Heart left ventricle (tissue), 16 donors: ENCODE measurements at regions not wholly inside any gene's neighbourhood (a gene's known extent, or its start where the extent isn't known, plus 50 kb on each side); places are given as distances from the start of the nearest gene placed in this dataset.

Experiments
- ATAC-seq, 4 donors: fragments of 200-7000 bp; cut with Tn5 transposase; one replicate each; pipeline ENCODE4 v1.9.1; 2020 to 2022; ENCODE audit warnings: moderate library complexity in 4 of 4, mild to moderate bottlenecking in 3 of 4, moderate number of reproducible peaks in 1 of 4
- DNase-seq, 5 donors: peaks; one replicate each; pipeline ENCODE4 v3.0.0-alpha.2; 2020
- H3K27ac ChIP-seq, 12 donors: fragments of 200-600 bp; sonication (generic) in 4 of 12; one replicate each; pipeline versions ENCODE4 v1.5.0 to v1.8.0; 2016 to 2022; ENCODE audit warnings: mild to moderate bottlenecking in 2 of 12
- H3K27me3 ChIP-seq, 9 donors: fragments of 200-600 bp; sonication (generic) in 2 of 9; one replicate each; pipeline versions ENCODE4 v1.5.1 to v1.8.0; 2016 to 2022; ENCODE audit warnings: mild to moderate bottlenecking in 3 of 9
- H3K36me3 ChIP-seq, 9 donors: fragments of 200-600 bp; sonication (generic) in 2 of 9; one replicate each; pipeline versions ENCODE4 v1.5.0 to v1.8.0; 2018 to 2022; ENCODE audit warnings: mild to moderate bottlenecking in 2 of 9
- H3K4me1 ChIP-seq, 12 donors: fragments of 200-600 bp; sonication (generic) in 4 of 12; one replicate each; pipeline versions ENCODE4 v1.5.0 to v1.8.0; 2016 to 2022; ENCODE audit warnings: mild to moderate bottlenecking in 3 of 12
- H3K4me3 ChIP-seq, 12 donors: fragments of 200-600 bp; sonication (generic) in 4 of 12; one replicate each; pipeline versions ENCODE4 v1.5.0 to v1.8.0; 2017 to 2022; ENCODE audit warnings: mild to moderate bottlenecking in 9 of 12, moderate library complexity in 4 of 12
- H3K9me3 ChIP-seq, 12 donors: fragments of 200-600 bp; sonication (generic) in 4 of 12; one replicate each; pipeline versions ENCODE4 v1.5.0 to v1.8.0; 2016 to 2022; ENCODE audit warnings: mild to moderate bottlenecking in 1 of 12
- POLR2A ChIP-seq, 2 donors: fragments of 450-650 bp; IDR thresholded peaks; one replicate each; pipeline ENCODE4 v1.6.1; 2017; ENCODE audit warnings: antibody characterized with exemption in 2 of 2, mild to moderate bottlenecking in 2 of 2, moderate library complexity in 2 of 2
- WGBS, 4 donors: extraction: QIAGEN DNeasy Blood & Tissue Kit in 2 of 4; methylation state at CpG; one replicate each; pipeline versions ENCODE4 v1.1.5 to v1.1.7; 2013 to 2018; 5-methylcytosine and 5-hydroxymethylcytosine counted together
- intact Hi-C, 10 donors: fragments of 100-400 bp; cut with DNase I; formaldehyde crosslinking; loops; one replicate each; pipeline versions ENCODE4 v1.11.1 to v1.14.2; 2022
- TF ChIP-seq, protein P1 (sequence below), 12 donors: fragments of 200-600 bp; sonication (generic) in 4 of 12; IDR thresholded peaks; one replicate each; pipeline versions ENCODE4 v1.5.0 to v1.8.0; 2018 to 2022; ENCODE audit warnings: antibody characterized with exemption in 12 of 12, mild to moderate bottlenecking in 5 of 12
- donor health status: ischemic (EF 13 %, LVEDD 7.1; RV severe dilation, severe dysfunction).
- donor health status: healthy with polysubstance abuse.
- donor health status: DM: no; HTN: yes; CAD: no.
- donor health status: DM: no; HTN: no; CAD: no.
- donor health status: ischemic (EF 25% LVEDD 6.9; RV normal size, moderate dysfunction).
- donor health status: ischemic (EF 25% LVEDD 5.7; RV mildly dilated, moderate dysfunction).
- donor health status: healthy.
- donor health status: DM: yes; HTN: yes; CAD: no.
- donor health status: ischemic (EF 35%, LVEDD 5.7; RV mildly dilated, moderate dysfunction).
- donor health status: nonischemic (EF 11% LVEDD 7.7; RV severe dilation, severe dysfunction).
- donor health status: DM: yes; HTN: yes; CAD: no.
- donor health status: PGD.
- donor health status: ischemic (EF 29% LVEDD 5.4; RV normal size, mild dysfunction).
- donor health status: nonischemic (EF 23%, LVEDD 6.1; RV moderate dilation, normal function).

DNA sequence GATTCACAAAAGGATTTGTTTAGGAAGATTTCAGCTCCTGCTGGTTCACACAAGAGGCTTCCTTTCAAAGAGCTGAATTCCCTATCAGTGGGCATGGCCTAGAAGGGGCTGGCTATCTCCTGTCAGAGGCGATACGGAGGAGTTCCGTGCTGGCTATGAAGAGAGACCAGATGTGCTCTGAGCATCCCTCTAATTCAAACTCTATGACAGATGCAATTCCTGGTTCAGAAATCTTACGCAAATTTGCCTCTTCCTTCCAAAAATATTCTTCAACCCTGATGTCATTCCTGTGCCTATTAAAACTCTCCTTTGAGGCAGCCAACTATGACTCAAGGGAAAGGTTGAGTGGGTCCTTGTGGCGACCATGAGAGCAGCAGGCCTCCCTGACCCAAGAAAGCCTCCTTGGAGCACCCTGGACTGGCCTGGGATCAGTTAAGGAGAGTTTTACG, 139.3 kb upstream of the HES1 start:
- H3K36me3 ChIP-seq, result no peaks in the 10 kb centered on the region
- intact Hi-C loops, result no loop called here
- no peaks in the 10 kb centered on the region for H3K9me3 ChIP-seq
- peak overlapping the region in 7 of 12 donors; percentile 42 to 85 (median 77) for H3K27ac ChIP-seq
- TF ChIP-seq, protein P1, sequence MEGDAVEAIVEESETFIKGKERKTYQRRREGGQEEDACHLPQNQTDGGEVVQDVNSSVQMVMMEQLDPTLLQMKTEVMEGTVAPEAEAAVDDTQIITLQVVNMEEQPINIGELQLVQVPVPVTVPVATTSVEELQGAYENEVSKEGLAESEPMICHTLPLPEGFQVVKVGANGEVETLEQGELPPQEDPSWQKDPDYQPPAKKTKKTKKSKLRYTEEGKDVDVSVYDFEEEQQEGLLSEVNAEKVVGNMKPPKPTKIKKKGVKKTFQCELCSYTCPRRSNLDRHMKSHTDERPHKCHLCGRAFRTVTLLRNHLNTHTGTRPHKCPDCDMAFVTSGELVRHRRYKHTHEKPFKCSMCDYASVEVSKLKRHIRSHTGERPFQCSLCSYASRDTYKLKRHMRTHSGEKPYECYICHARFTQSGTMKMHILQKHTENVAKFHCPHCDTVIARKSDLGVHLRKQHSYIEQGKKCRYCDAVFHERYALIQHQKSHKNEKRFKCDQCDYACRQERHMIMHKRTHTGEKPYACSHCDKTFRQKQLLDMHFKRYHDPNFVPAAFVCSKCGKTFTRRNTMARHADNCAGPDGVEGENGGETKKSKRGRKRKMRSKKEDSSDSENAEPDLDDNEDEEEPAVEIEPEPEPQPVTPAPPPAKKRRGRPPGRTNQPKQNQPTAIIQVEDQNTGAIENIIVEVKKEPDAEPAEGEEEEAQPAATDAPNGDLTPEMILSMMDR (IDR thresholded peaks at IDR 0.05), result no peak
- no peak for TF ChIP-seq POLR2A (IDR thresholded peaks at IDR 0.05)
- H3K4me1 ChIP-seq, result peaks cover 0 to 28% (median 16%) of the 10 kb centered on the region in 12 donors
- H3K27me3 ChIP-seq, result peaks cover 0 to 7% (median 0%) of the 10 kb centered on the region in 9 donors
- ATAC-seq (peak in 2 of 4 donors; percentile 4 to 10), DNase-seq (no peak)
- H3K4me3 ChIP-seq, result no peak overlapping the region
- 41 to 65% (median 60%) methylated on average over 6 of the region's 6 CpGs for WGBS, 4 donors

DNA sequence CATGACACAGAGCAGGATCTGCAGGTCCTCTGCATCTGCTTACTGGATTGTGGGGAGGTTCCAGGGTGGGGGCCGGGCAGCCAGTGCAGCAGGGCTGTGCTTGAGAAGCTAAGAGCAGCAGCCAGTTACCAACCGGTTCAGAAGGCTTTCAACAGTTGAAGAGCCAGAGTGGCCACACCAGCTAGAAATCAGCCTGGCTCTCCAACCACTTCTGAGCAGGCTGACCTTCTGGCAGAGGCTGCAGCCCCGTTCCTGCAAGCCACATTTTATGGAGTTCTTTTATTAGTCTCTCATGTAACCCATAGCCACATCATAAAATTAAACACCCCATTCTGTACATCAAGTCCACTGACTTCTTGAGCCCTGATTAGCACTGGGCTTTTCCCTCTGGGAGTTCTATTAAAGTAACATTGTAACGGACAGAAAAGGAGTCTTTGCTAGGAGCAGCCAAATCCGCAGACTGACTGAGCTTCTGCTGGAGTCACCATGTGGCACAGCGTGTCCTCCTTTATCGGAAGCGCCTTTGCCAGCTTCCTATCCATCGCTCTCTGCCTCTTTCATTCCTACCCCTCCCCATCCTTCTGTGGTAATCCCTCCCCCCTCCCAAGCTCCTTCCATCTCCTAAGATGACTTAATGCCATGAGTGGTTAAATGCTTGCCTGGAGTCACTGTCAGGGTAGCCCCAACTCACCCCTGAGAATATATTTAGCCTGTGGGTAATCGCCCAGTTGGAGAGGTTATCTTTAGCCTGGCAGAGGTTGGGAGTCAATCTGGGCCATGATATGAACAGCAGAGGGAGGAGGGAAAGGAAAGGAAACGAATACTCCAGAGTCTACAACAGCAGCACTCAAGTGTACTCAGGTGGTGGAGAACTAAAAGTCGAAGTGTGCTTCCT, 138.5 kb upstream of the HES1 start:
- TF ChIP-seq POLR2A (IDR thresholded peaks at IDR 0.05), result no peak
- TF ChIP-seq, protein P1 (IDR thresholded peaks at IDR 0.05), result no peak
- DNase-seq (peak in 3 of 5 donors; percentile 41 to 74 (median 48)), ATAC-seq (peak; percentile 82 to 92 (median 90))
- H3K36me3 ChIP-seq, result no peaks in the 10 kb centered on the region
- intact Hi-C loops, result no loop called here
- peak overlapping the region in 1 of 12 donors; percentile 2 for H3K4me3 ChIP-seq
- peak overlapping the region in 11 of 12 donors; percentile 26 to 85 (median 69) for H3K27ac ChIP-seq
- peaks cover 0 to 35% (median 18%) of the 10 kb centered on the region in 12 donors for H3K4me1 ChIP-seq
- 33 to 43% (median 36%) methylated on average over 12 of the region's 12 CpGs for WGBS, 4 donors
- peaks cover 0 to 7% (median 0%) of the 10 kb centered on the region in 9 donors for H3K27me3 ChIP-seq
- no peaks in the 10 kb centered on the region for H3K9me3 ChIP-seq

DNA sequence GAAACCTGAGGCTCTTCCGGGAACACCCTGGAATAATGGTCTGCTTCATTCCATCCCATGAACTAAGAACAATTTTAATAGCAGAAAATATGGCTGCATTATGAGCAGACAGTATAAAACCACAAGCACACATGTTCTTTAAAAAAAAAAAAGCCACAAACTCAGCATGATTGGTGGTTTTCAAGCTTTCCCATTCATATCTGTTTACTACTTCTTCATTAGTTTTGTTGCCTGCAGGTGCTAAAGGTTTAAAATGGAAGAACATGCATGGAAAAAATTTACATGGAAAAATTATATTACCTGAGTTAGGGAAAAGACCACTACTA, 137.9 kb upstream of the HES1 start:
- WGBS, 4 donors, result 16 to 39% (median 22%) methylated on average over 1 of the region's 1 CpG
- DNase-seq, result no peak
- Histone ChIP-seq H3K27me3 (peaks cover 0 to 7% (median 0%) of the 10 kb centered on the region in 9 donors), H3K4me3 (no peak overlapping the region), H3K27ac (peak overlapping the region in 7 of 12 donors; percentile 42 to 85 (median 77)), H3K36me3 (no peaks in the 10 kb centered on the region), H3K4me1 (peaks cover 0 to 39% (median 23%) of the 10 kb centered on the region in 12 donors), H3K9me3 (no peaks in the 10 kb centered on the region)
- no peak for ATAC-seq
- TF ChIP-seq, protein P1 (IDR thresholded peaks at IDR 0.05), result no peak
- TF ChIP-seq POLR2A (IDR thresholded peaks at IDR 0.05), result no peak
- intact Hi-C loops, result no loop called here

DNA sequence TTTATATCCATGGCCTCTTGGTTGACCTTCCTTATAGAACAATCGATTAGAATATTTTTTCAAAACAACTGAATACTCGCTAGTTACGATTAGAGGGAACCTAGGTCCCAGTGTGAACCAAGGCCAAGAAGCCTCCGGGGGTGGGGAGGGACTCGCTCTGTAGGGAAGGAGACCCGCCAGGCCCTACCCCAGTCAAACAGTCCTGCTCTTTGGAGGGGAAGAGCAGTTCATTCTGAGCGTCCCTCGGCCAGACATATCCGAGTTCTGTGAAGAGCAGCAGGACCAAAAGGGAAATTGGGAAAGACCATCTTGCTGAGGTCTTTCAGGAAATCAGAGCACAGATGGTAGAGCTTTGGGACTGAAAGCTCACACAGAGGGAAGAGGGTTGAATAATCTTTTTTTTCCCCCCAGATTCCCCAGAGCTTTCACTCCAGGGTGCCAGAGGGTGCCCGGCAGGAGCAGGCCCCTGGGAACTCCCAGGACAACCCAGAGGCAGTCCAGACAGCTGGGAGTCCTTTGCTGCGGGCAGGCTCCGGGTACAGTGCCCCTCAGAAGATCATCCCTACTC, 137.2 kb upstream of the HES1 start:
- Histone ChIP-seq H3K27ac (peak overlapping the region in 1 of 12 donors; percentile 78), H3K27me3 (peaks cover 0 to 7% (median 0%) of the 10 kb centered on the region in 9 donors), H3K9me3 (no peaks in the 10 kb centered on the region), H3K4me1 (peaks cover 0 to 46% (median 28%) of the 10 kb centered on the region in 12 donors), H3K4me3 (no peak overlapping the region), H3K36me3 (no peaks in the 10 kb centered on the region)
- intact Hi-C loops, result no loop called here
- ATAC-seq (no peak), DNase-seq (no peak)
- TF ChIP-seq, protein P1 (IDR thresholded peaks at IDR 0.05), result no peak
- TF ChIP-seq POLR2A (IDR thresholded peaks at IDR 0.05), result no peak
- WGBS, 4 donors, result 86 to 96% (median 95%) methylated on average over 12 of the region's 12 CpGs
